ENCODE measurements at regions not wholly inside any gene's neighbourhood (a gene's known extent, or its start where the extent isn't known, plus 50 kb on each side); places are given as distances from the start of the nearest gene placed in this dataset.
"Not testable (repeated sequence)": the region's sequence is repeated elsewhere in the genome, so short reads cannot be mapped to it uniquely, and the experiment has no call there.

- no peak for DNase-seq (ENCODE audit: low read depth in 2 of 3, low spot score in 1 of 3)
Observed at GRCh38 chr5:163339148-163339547, 98.2 kb upstream of the CCNG1 start.

DNA sequence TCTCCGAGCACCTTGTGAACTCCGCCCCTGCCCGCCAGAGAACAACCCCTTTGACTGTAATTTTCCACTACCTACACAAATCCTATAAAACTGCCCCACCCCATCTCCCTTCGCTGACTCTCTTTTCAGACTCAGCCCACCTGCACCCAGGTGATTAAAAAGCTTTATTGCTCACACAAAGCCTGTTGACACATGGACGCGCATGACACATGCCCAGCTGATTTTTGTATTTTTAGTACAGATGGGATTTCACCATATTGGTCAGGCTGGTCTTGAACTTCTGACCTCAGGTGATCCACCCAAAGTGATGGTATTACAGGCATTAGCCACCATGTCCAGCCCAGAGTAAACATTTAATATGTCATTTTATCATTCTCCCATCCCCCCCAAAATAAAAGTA is 97.0 kb upstream of the CCNG1 start:
- DNase-seq (ENCODE audit: low read depth in 2 of 3, low spot score in 1 of 3): not testable (repeated sequence)

- no peak for DNase-seq (ENCODE audit: low read depth in 2 of 3, low spot score in 1 of 3)
Observed at GRCh38 chr5:163342306-163342705, 95.1 kb upstream of the CCNG1 start.

DNA sequence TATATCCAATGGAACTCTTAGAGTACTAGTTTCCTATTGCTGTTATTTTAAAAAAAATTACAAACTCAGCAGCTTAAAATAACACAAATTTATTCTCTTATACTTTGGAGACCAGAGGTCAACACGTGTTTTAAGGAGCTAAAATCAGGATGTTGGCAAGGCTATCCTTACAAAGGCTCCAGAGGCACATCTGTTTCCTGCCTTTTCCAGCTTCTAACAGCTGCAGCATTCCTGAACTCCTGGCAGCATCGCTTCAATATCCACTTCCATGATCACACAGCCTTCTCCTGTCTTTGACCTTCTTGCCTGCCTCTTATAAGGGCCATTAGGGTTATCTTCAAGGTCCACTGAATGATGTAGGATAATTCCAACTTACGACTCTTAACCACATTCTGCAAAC is 92.2 kb upstream of the CCNG1 start:
- DNase-seq (ENCODE audit: low read depth in 2 of 3, low spot score in 1 of 3): no peak

GRCh38 chr5:163347671-163348070 is 89.7 kb upstream of the CCNG1 start:
- DNase-seq (ENCODE audit: low read depth in 2 of 3, low spot score in 1 of 3): peak; percentile 11 to 57 (median 12)

DNA sequence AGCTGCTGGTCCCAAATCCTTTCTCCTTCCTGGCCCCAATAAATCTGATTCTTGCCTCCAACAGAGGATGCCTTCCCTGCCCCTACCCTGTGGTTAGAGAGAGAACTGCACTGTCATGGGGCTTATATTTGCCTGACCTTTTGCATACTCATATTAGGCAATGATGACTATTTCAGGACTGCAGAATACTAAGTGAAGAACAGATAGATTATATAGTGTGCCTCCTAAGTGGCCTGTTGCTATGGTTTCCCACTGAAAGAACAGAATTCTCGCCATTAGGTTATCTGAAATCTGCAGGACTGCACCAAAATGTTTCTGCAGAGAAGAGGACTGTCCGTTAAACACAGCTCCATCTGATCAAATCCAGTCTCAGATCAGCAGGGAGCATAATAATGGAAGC is 87.3 kb upstream of the CCNG1 start:
- no peak for DNase-seq (ENCODE audit: low read depth in 2 of 3, low spot score in 1 of 3)

GRCh38 chr5:163352531-163352930 is 84.9 kb upstream of the CCNG1 start:
- no peak for DNase-seq (ENCODE audit: low read depth in 2 of 3, low spot score in 1 of 3)

- DNase-seq (ENCODE audit: low read depth in 2 of 3, low spot score in 1 of 3): not testable (repeated sequence)
Observed at GRCh38 chr5:163355811-163356210, 81.6 kb upstream of the CCNG1 start.

GRCh38 chr5:163357636-163358035 is 79.8 kb upstream of the CCNG1 start:
- no peak for DNase-seq (ENCODE audit: low read depth in 2 of 3, low spot score in 1 of 3)

- DNase-seq (ENCODE audit: low read depth in 2 of 3, low spot score in 1 of 3): no peak
Observed at GRCh38 chr5:163360656-163361055, 76.7 kb upstream of the CCNG1 start.

GRCh38 chr5:163361450-163361849 is 75.9 kb upstream of the CCNG1 start:
- DNase-seq (ENCODE audit: low read depth in 2 of 3, low spot score in 1 of 3): no peak

GRCh38 chr5:163362840-163363371 is 74.5 kb upstream of the CCNG1 start:
- no peak for DNase-seq (ENCODE audit: low read depth in 2 of 3, low spot score in 1 of 3)

- DNase-seq (ENCODE audit: low read depth in 2 of 3, low spot score in 1 of 3): no peak
Observed at GRCh38 chr5:163363389-163363788, 74.0 kb upstream of the CCNG1 start.

DNA sequence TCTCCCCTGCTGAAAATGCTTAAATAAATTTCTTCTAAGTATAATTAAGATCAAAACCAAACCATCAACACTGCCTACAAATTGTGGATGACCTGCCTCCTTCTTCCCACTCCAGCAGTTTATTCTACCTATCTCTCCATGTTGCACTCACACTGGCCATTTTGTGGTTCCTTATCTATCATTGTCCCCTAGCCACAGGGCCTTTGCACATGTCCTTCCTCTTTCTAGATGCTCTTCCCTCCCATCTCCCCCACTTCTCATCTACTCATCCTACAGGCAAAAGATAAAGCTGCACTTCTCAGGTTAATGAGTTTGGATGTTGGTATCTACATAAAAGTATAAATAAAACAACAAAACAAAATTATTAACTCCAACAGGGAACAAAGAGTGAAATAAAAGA is 70.6 kb upstream of the CCNG1 start:
- no peak for DNase-seq (ENCODE audit: low read depth in 2 of 3, low spot score in 1 of 3)

GRCh38 chr5:163369776-163370385 is 67.5 kb upstream of the CCNG1 start:
- DNase-seq (ENCODE audit: low read depth in 2 of 3, low spot score in 1 of 3): no peak

- no peak for DNase-seq (ENCODE audit: low read depth in 2 of 3, low spot score in 1 of 3)
Observed at GRCh38 chr5:163373436-163374084, 63.8 kb upstream of the CCNG1 start.

DNA sequence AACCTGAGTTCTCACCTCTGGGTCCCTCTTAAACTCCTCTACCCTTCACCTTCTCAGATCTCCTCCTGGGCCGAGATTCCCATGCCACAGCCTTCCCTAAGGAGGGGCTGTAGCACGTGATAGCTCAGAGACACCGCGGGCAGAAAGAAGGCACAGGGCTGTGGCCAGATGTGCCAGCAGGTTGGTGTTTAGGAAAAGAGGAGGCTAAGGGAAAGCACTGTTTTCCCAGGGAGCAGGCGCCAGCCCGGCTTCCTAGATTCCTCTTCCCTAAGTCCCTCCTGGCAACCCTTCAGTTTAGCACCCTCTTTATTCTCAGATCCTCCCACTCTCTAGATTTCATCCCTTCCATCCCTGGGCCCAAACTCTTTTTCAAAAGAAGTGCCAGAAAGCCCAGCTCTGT is 59.4 kb upstream of the CCNG1 start:
- DNase-seq (ENCODE audit: low read depth in 2 of 3, low spot score in 1 of 3): no peak

- no peak for DNase-seq (ENCODE audit: low read depth in 2 of 3, low spot score in 1 of 3)
Observed at GRCh38 chr5:163379298-163380155, 57.9 kb upstream of the CCNG1 start.

DNA sequence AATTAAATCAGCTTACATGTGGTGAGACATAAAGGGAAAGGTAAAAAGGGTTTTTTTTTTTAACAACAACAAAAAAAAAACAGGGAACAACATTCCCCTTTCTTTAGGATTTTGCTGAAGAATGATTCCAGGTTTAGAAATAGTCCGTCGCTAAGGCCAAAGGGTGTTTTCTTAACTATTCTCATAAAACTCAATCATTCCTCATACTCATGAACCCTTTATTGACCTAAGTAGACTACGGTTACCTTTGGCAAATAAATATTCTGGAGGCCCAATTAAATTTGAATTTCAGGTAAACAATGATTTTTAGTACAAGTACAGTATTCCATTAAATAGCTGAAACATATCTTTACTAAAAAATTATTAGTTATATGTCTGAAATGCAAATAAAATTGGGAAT is 55.6 kb upstream of the CCNG1 start:
- DNase-seq (ENCODE audit: low read depth in 2 of 3, low spot score in 1 of 3): no peak

- DNase-seq (ENCODE audit: low read depth in 2 of 3, low spot score in 1 of 3): no peak
Observed at GRCh38 chr5:163383754-163384153, 53.6 kb upstream of the CCNG1 start.

DNA sequence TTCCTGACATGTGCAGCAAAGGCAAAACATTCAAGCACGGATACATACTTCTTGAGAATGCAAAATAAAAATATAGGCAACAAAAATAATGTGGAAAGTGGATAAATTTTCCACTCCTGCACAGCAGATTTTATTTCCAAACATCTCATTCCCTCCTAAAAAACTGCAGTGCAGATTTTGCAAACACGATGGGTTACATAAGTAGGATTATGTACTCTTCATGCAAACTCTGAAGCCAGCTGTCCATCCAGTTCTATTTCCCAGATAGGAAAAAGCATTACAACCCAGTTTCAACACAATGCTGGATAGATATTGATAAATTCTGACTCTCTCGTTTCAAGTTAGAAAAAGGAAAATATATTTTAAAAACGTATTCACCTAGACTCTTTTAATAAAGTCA is 52.7 kb upstream of the CCNG1 start:
- no peak for DNase-seq (ENCODE audit: low read depth in 2 of 3, low spot score in 1 of 3)

GRCh38 chr5:163385271-163385670 is 52.1 kb upstream of the CCNG1 start:
- DNase-seq (ENCODE audit: low read depth in 2 of 3, low spot score in 1 of 3): no peak

Data from stimulated activated CD4-positive, alpha-beta T cell treated with anti-CD3 and anti-CD28 coated beads, Interleukin-12 subunit alpha, Interleukin-12 subunit beta, amount 100 ng/mL, for 48 hours (primary cell).